GM23338 (cell line): ENCODE measurements at regions not wholly inside any gene's neighbourhood (a gene's known extent, or its start where the extent isn't known, plus 50 kb on each side); places are given as distances from the start of the nearest gene placed in this dataset.

ENCODE experiments used
- ATAC-seq: fragments of 200-7000 bp; cut with Tn5 transposase; 3 replicates; pipeline ENCODE4 v1.9.1; 2020
- DNase-seq: peaks from one replicate; pipeline ENCODE4 v3.0.0-alpha.2; 2015; ENCODE audit warnings: low spot score
- H2AFZ ChIP-seq: fragments of 200-600 bp; sonication (generic); 2 replicates; pipeline ENCODE4 v1.8.0; 2016; ENCODE audit warnings: antibody characterized with exemption, mild to moderate bottlenecking, moderate library complexity
- H3F3A ChIP-seq: fragments of 200-600 bp; sonication (generic); replicated peaks from 2 replicates; pipeline ENCODE4 v1.8.0; 2017; ENCODE audit warnings: antibody characterized with exemption, mixed run types, low read depth
- H3K27ac ChIP-seq: fragments of 200-600 bp; sonication (generic); 2 replicates; pipeline ENCODE4 v1.6.1; 2016; ENCODE audit warnings: low read depth
- H3K27me3 ChIP-seq: fragments of 200-600 bp; sonication (generic); 2 replicates; pipeline ENCODE4 v1.8.0; 2016; ENCODE audit warnings: mild to moderate bottlenecking, mixed run types, moderate library complexity; ENCODE audit not compliant: insufficient read depth
- H3K36me3 ChIP-seq: fragments of 200-600 bp; sonication (generic); 2 replicates; pipeline ENCODE4 v1.8.0; 2016; ENCODE audit warnings: mild to moderate bottlenecking; ENCODE audit not compliant: insufficient read depth
- H3K4me1 ChIP-seq: fragments of 200-600 bp; sonication (generic); 2 replicates; pipeline ENCODE4 v1.8.0; 2016; ENCODE audit warnings: mild to moderate bottlenecking, moderate library complexity; ENCODE audit not compliant: insufficient read depth
- H3K4me2 ChIP-seq: fragments of 200-600 bp; sonication (generic); 2 replicates; pipeline ENCODE4 v1.7.1; 2017; ENCODE audit warnings: mixed run types
- H3K4me3 ChIP-seq: fragments of 200-600 bp; sonication (generic); 2 replicates; pipeline ENCODE4 v1.6.1; 2016; ENCODE audit warnings: mixed run types
- H3K79me2 ChIP-seq: fragments of 200-600 bp; sonication (generic); replicated peaks from 2 replicates; pipeline ENCODE4 v1.8.0; 2017; ENCODE audit warnings: mild to moderate bottlenecking; ENCODE audit not compliant: insufficient read depth
- H3K9me2 ChIP-seq: fragments of 200-600 bp; sonication (generic); 2 replicates; pipeline ENCODE4 v1.8.0; 2017; ENCODE audit not compliant: insufficient read depth
- H4K20me1 ChIP-seq: fragments of 200-600 bp; sonication (generic); replicated peaks from 2 replicates; pipeline ENCODE4 v1.8.0; 2017; ENCODE audit warnings: mild to moderate bottlenecking; ENCODE audit not compliant: insufficient read depth
- H3K27ac Mint-ChIP-seq: 2 replicates; pipeline ENCODE4 v1.8.0; 2020; ENCODE audit warnings: inconsistent platforms, mild to moderate bottlenecking, moderate library complexity, mixed read lengths
- H3K27me3 Mint-ChIP-seq: 3 replicates; pipeline ENCODE4 v1.8.0; 2022; ENCODE audit warnings: low read depth, mild to moderate bottlenecking, moderate library complexity, mixed read lengths, inconsistent platforms; ENCODE audit not compliant: insufficient read depth, poor library complexity
- H3K36me3 Mint-ChIP-seq: 3 replicates; pipeline ENCODE4 v1.8.0; 2021; ENCODE audit warnings: low read depth, mild to moderate bottlenecking, inconsistent platforms, moderate library complexity, mixed read lengths
- H3K4me1 Mint-ChIP-seq: 3 replicates; pipeline ENCODE4 v1.8.0; 2020; ENCODE audit warnings: mild to moderate bottlenecking, inconsistent platforms, mixed read lengths
- H3K4me3 Mint-ChIP-seq: 3 replicates; pipeline ENCODE4 v1.8.0; 2021; ENCODE audit warnings: moderate library complexity, mild to moderate bottlenecking, inconsistent platforms, mixed read lengths
- H3K9me3 Mint-ChIP-seq: 3 replicates; pipeline ENCODE4 v1.8.0; 2020; ENCODE audit warnings: moderate library complexity, mild to moderate bottlenecking, inconsistent platforms, mixed read lengths
- CREB1 ChIP-seq: fragments of 250-450 bp; sonication (Bioruptor Pico); IDR thresholded peaks from 2 replicates; pipeline ENCODE4 v1.5.0; 2020; ENCODE audit warnings: low read depth, mild to moderate bottlenecking, moderate library complexity
- EZH2 ChIP-seq: fragments of 200-600 bp; sonication (generic); IDR thresholded peaks from one replicate; pipeline ENCODE4 v1.8.0; 2017; ENCODE audit warnings: antibody characterized with exemption, mild to moderate bottlenecking, low read depth; ENCODE audit not compliant: unreplicated experiment
- EZH2phosphoT487 ChIP-seq: fragments of 200-600 bp; sonication (generic); IDR thresholded peaks from one replicate; pipeline ENCODE4 v1.8.1; 2018; ENCODE audit warnings: antibody characterized with exemption; ENCODE audit not compliant: unreplicated experiment
- NANOG ChIP-seq: IDR thresholded peaks from 2 replicates; pipeline ENCODE4 v1.6.1; 2016; ENCODE audit warnings: antibody characterized with exemption, borderline replicate concordance
- POLR2AphosphoS5 ChIP-seq: IDR thresholded peaks from 2 replicates; pipeline ENCODE4 v1.6.1; 2016; ENCODE audit warnings: antibody characterized with exemption, low read depth
- STAT1 ChIP-seq: IDR thresholded peaks from one replicate; pipeline ENCODE4 v1.6.1; 2016; ENCODE audit warnings: antibody characterized with exemption; ENCODE audit not compliant: unreplicated experiment
- TF ChIP-seq, protein P1 (sequence below): IDR thresholded peaks from 2 replicates; pipeline ENCODE4 v1.6.1; 2016; ENCODE audit warnings: antibody characterized with exemption
- TF ChIP-seq, protein P2 (sequence below): IDR thresholded peaks from one replicate; pipeline ENCODE4 v1.6.1; 2018; ENCODE audit warnings: antibody characterized with exemption; ENCODE audit not compliant: unreplicated experiment
- TF ChIP-seq, protein P3 (sequence below): fragments of 250-450 bp; sonication (Bioruptor Pico); IDR thresholded peaks from 2 replicates; pipeline ENCODE4 v1.5.0; 2020; ENCODE audit warnings: mild to moderate bottlenecking, moderate library complexity

DNA sequence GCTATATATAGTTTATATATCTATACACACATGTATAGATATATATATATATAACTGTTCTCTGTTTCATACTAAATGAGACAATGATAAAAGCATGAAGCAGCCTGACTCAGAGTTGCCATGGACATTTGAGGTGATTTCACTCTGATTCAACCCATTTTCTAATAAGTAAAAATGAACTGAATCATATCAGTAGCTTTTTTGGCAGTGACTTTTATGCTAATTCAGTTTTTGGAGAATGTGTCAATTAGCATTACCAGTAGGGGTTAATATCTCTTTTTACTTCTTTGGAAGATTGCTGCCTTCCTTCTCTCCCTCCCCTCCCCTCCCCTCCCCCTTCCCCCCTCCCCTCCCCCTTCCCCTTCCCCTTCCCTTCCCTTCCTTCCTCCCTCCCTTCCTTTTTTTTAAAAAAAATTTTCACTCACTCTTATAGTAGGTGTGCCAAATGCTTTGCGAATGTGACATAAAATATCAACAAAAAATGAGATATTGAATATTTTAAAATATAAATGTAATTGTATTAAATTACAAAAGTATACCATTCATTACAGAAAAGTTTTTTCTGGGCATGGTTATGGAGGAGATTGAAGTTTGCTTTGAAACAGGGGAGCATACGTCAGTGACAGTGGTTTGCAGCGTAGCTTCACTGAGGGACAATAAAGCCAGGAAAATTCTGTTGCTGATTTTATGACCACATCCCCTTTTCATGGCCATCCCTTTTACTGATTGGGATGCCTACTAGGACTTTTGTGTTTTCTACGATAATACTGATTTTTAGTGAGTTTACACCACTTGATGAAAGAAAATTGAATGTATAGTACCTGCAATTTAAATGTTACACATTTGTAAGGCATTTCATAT is 64.0 kb upstream of the KLF6 start:
- Histone ChIP-seq H3K79me2 (no peaks in the 10 kb centered on the region), H2AFZ (no peak overlapping the region), H3K36me3 (no peaks in the 10 kb centered on the region), H3K27ac (no peak overlapping the region), H3K4me2 (no peak overlapping the region), H3K27me3 (no peaks in the 10 kb centered on the region), H3K9me2 (no peaks in the 10 kb centered on the region), H3F3A (no peaks in the 10 kb centered on the region), H3K4me1 (peaks cover 15% of the 10 kb centered on the region), H3K4me3 (no peak overlapping the region), H4K20me1 (no peaks in the 10 kb centered on the region)
- H3K36me3 Mint-ChIP-seq, result no peaks in the 10 kb centered on the region
- H3K27ac Mint-ChIP-seq, result no peak overlapping the region
- TF ChIP-seq NANOG, result no peak
- no peak for DNase-seq
- no peak overlapping the region for H3K4me3 Mint-ChIP-seq
- H3K4me1 Mint-ChIP-seq, result peaks cover 19% of the 10 kb centered on the region
- ATAC-seq, result no peak
- H3K9me3 Mint-ChIP-seq, result no peaks in the 10 kb centered on the region
- peaks cover 5% of the 10 kb centered on the region for H3K27me3 Mint-ChIP-seq

DNA sequence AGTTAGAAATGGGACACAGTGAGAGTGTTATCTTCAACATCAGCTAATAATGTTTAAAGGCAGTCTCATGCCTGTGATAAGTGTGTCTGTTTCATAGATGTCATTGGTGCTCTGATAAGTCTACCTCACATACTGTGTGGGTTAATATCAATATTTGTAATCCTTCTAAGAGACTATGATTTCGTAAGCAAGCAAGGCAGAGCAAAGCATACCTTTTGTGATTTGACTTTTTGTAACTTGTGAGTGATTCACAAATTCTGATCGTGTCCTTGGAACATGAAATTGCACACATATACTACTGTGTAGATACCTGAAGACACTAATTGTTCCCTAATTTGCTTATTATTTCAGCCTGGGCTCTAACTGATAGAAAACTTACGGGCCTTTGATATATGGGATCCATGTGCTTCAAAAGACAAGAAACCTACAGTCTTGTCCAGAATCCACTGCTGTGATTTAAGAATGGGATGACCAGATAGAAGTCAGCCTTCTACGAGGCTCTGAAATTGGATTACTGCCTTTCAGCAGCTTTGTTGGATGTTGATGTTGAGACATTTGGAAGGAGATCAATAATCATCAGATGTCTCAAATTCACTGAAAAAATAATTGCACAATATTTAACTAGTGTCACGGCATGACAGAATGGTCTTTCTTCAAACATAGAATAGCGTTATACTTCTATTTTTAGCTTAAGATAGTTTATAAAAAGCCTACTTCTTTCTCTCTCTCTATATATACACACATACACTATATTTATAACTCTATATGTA is 63.2 kb upstream of the KLF6 start:
- H3K27me3 Mint-ChIP-seq, result peaks cover 3% of the 10 kb centered on the region
- H4K20me1 ChIP-seq, result no peaks in the 10 kb centered on the region
- H3K4me3 ChIP-seq, result no peak overlapping the region
- no peaks in the 10 kb centered on the region for H3K9me2 ChIP-seq
- no peak for DNase-seq
- no peak overlapping the region for H2AFZ ChIP-seq
- no peaks in the 10 kb centered on the region for H3K9me3 Mint-ChIP-seq
- no peak for ATAC-seq
- no peaks in the 10 kb centered on the region for H3K27me3 ChIP-seq
- H3F3A ChIP-seq, result no peaks in the 10 kb centered on the region
- H3K4me1 ChIP-seq, result peaks cover 12% of the 10 kb centered on the region
- H3K4me1 Mint-ChIP-seq, result peaks cover 11% of the 10 kb centered on the region; the same call in 2 of the 3 replicates
- H3K27ac ChIP-seq, result no peak overlapping the region
- no peaks in the 10 kb centered on the region for H3K36me3 Mint-ChIP-seq
- no peak overlapping the region for H3K27ac Mint-ChIP-seq
- no peak overlapping the region for H3K4me2 ChIP-seq
- H3K79me2 ChIP-seq, result no peaks in the 10 kb centered on the region
- no peak overlapping the region for H3K4me3 Mint-ChIP-seq
- no peaks in the 10 kb centered on the region for H3K36me3 ChIP-seq
- TF ChIP-seq CREB1 (CRISPR knock-in tag) (no peak), STAT1 (no peak), POLR2AphosphoS5 (no peak), EZH2phosphoT487 (no peak), NANOG (no peak), EZH2 (no peak)
- TF ChIP-seq, protein P1, sequence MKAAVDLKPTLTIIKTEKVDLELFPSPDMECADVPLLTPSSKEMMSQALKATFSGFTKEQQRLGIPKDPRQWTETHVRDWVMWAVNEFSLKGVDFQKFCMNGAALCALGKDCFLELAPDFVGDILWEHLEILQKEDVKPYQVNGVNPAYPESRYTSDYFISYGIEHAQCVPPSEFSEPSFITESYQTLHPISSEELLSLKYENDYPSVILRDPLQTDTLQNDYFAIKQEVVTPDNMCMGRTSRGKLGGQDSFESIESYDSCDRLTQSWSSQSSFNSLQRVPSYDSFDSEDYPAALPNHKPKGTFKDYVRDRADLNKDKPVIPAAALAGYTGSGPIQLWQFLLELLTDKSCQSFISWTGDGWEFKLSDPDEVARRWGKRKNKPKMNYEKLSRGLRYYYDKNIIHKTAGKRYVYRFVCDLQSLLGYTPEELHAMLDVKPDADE, result no peak
- TF ChIP-seq, protein P2, sequence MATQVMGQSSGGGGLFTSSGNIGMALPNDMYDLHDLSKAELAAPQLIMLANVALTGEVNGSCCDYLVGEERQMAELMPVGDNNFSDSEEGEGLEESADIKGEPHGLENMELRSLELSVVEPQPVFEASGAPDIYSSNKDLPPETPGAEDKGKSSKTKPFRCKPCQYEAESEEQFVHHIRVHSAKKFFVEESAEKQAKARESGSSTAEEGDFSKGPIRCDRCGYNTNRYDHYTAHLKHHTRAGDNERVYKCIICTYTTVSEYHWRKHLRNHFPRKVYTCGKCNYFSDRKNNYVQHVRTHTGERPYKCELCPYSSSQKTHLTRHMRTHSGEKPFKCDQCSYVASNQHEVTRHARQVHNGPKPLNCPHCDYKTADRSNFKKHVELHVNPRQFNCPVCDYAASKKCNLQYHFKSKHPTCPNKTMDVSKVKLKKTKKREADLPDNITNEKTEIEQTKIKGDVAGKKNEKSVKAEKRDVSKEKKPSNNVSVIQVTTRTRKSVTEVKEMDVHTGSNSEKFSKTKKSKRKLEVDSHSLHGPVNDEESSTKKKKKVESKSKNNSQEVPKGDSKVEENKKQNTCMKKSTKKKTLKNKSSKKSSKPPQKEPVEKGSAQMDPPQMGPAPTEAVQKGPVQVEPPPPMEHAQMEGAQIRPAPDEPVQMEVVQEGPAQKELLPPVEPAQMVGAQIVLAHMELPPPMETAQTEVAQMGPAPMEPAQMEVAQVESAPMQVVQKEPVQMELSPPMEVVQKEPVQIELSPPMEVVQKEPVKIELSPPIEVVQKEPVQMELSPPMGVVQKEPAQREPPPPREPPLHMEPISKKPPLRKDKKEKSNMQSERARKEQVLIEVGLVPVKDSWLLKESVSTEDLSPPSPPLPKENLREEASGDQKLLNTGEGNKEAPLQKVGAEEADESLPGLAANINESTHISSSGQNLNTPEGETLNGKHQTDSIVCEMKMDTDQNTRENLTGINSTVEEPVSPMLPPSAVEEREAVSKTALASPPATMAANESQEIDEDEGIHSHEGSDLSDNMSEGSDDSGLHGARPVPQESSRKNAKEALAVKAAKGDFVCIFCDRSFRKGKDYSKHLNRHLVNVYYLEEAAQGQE, result no peak
- TF ChIP-seq, protein P3, sequence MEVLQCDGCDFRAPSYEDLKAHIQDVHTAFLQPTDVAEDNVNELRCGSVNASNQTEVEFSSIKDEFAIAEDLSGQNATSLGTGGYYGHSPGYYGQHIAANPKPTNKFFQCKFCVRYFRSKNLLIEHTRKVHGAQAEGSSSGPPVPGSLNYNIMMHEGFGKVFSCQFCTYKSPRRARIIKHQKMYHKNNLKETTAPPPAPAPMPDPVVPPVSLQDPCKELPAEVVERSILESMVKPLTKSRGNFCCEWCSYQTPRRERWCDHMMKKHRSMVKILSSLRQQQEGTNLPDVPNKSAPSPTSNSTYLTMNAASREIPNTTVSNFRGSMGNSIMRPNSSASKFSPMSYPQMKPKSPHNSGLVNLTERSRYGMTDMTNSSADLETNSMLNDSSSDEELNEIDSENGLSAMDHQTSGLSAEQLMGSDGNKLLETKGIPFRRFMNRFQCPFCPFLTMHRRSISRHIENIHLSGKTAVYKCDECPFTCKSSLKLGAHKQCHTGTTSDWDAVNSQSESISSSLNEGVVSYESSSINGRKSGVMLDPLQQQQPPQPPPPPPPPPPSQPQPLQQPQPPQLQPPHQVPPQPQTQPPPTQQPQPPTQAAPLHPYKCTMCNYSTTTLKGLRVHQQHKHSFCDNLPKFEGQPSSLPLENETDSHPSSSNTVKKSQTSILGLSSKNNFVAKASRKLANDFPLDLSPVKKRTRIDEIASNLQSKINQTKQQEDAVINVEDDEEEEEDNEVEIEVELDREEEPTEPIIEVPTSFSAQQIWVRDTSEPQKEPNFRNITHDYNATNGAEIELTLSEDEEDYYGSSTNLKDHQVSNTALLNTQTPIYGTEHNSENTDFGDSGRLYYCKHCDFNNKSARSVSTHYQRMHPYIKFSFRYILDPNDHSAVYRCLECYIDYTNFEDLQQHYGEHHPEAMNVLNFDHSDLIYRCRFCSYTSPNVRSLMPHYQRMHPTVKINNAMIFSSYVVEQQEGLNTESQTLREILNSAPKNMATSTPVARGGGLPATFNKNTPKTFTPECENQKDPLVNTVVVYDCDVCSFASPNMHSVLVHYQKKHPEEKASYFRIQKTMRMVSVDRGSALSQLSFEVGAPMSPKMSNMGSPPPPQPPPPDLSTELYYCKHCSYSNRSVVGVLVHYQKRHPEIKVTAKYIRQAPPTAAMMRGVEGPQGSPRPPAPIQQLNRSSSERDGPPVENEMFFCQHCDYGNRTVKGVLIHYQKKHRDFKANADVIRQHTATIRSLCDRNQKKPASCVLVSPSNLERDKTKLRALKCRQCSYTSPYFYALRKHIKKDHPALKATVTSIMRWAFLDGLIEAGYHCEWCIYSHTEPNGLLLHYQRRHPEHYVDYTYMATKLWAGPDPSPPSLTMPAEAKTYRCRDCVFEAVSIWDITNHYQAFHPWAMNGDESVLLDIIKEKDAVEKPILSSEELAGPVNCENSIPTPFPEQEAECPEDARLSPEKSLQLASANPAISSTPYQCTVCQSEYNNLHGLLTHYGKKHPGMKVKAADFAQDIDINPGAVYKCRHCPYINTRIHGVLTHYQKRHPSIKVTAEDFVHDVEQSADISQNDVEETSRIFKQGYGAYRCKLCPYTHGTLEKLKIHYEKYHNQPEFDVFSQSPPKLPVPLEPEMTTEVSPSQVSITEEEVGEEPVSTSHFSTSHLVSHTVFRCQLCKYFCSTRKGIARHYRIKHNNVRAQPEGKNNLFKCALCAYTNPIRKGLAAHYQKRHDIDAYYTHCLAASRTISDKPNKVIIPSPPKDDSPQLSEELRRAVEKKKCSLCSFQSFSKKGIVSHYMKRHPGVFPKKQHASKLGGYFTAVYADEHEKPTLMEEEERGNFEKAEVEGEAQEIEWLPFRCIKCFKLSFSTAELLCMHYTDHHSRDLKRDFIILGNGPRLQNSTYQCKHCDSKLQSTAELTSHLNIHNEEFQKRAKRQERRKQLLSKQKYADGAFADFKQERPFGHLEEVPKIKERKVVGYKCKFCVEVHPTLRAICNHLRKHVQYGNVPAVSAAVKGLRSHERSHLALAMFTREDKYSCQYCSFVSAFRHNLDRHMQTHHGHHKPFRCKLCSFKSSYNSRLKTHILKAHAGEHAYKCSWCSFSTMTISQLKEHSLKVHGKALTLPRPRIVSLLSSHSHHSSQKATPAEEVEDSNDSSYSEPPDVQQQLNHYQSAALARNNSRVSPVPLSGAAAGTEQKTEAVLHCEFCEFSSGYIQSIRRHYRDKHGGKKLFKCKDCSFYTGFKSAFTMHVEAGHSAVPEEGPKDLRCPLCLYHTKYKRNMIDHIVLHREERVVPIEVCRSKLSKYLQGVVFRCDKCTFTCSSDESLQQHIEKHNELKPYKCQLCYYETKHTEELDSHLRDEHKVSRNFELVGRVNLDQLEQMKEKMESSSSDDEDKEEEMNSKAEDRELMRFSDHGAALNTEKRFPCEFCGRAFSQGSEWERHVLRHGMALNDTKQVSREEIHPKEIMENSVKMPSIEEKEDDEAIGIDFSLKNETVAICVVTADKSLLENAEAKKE (CRISPR knock-in tag), result no peak
